Iris pigment epithelial cell (primary cell): ENCODE measurements at regions not wholly inside any gene's neighbourhood (a gene's known extent, or its start where the extent isn't known, plus 50 kb on each side); places are given as distances from the start of the nearest gene placed in this dataset.

Experiments
- DNase-seq: peaks from one replicate; pipeline ENCODE4 v3.0.0-alpha.2; 2011; ENCODE audit warnings: low read depth

DNA sequence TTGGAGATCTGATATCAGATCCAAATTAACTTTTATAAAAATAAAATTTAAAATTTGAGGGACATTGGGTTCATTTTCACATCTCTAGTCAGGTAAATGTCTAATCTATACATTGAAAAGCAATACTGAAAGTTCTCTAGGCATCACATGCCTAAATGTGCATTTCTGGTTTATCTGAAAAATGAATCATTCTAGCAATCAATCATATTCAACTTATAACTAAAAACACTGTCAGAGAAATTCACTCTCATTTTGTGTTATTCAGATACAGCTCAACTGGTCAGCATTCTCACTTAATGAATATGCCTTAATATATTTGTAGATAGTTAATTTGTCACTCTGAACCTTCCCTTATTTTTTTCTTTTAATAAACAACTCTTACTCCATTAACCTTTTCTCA is 243.2 kb downstream of the CASP12 start:
- DNase-seq = no peak

DNA sequence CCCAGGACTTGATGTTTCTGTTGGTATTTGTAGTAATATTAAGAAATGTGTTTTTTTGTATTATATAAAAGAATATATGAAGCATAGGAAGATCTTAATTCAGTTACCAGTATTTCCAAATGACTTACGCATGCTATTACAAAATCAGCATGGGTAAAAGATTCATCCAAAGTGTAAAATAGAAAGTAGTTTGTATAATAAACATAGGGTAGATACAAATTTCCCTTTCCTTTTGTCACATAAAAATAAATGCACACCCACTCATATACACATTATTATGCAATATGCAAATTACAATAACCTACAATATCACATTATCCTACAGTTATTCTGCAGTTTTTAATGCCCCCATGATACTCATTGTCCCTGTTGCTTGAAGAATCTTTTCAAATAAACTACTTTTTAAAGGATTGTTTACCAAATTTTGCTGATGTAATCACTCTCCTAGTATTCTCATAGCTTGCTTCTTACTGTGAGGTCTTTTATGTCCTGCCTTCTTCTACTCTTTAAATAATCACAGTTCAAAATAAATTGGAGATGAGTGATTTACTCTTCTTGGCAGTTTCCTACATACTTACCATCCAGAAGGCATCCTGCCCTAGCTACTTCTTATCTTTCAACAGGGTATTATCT is 244.0 kb downstream of the CASP12 start:
- no peak for DNase-seq

- DNase-seq = peak; percentile 50
These were observed 244.9 kb downstream of the CASP12 start for GRCh38 chr11:104653407-104653806.

- DNase-seq = peak; percentile 55
These were observed 245.3 kb downstream of the CASP12 start for GRCh38 chr11:104652996-104653395.

GRCh38 chr11:104650234-104650633 is 248.0 kb downstream of the CASP12 start:
- no peak for DNase-seq

DNA sequence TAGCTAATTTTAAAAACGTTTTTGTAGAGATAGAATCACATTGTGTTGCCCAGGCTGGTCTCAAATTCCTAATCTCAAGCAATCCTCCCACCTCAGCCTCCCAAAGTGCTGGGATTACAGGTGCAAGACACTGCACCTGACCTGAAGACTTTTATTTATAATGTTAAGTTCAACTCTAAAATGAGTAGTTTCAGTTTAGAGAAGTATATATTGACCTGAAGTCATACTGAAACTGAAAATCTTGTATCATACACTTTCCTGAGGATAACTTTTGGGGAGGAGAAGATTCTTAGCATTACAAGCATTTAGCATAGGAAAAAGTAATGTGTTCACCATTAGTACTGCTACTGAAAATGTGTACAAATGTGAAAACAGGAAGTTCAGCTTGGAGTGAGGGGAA is 249.3 kb downstream of the CASP12 start:
- no peak for DNase-seq

DNA sequence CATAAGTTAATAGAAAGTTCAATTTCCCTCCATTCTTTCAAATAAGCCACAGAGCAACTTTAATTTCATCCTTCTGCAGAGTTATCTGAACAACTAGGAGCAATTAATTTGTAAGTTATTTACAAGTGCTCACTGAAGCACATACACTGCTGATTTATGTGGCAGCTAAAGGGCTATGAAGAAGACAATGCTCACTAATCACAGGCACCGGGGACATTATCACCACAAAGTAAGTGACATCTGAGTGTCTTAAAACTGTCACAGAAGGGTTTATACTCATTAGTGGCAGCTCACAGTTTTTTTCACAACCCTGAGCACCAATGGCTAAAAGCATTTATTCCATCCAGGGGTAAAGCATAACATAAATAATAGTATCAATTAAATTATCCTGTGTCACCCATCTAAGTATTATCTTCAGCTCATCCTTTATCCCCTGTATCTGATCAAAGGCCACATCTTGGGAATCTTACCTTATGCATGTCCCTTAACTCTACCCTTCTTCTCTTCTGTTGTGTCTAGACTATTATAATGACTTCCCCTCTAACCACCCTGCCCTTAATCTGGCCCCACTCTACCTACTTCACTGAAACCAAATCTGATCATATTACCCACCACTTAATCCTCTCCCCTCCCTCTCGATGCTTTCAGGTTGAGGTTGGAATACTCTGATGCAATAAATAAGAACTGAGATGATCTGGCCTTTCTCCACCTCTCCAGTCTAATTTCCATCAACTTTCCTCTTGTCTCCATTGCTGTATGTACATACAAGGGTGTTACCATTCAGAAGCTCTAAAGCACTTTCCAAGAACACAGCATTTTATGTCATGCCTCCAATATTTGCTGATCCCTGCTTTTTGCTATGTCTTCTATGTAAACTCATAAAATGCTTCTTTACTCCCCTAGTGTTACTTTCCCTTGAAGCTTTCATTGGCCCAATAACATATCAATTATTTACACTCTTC is 252.7 kb downstream of the CASP12 start:
- DNase-seq = no peak

DNA sequence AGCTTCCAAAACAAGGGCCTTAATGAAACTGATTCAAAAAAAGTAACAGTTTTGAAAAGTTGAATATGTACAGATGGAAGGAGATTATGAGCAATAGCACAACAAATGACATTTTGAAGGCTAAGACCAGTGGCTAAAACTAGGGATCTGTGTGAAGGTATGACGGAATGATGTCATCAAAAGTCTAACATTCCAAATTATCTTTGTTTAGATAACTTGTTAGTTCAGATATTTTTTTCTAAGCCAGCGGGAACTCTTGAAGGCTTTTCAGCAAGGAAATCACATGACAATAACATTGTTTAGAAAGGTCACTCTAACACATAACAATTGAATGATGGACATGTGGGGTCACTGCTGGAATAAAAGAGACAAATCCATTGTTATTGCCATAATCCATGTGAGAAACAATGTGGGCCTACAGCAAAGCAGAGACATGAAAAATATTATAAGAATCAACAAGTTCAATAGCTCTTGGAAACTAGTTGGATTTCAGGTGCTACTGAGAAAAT is 260.5 kb downstream of the CASP12 start:
- DNase-seq = peak; percentile 55

- no peak for DNase-seq
These were observed 265.0 kb downstream of the CASP12 start for GRCh38 chr11:104633226-104633625.

GRCh38 chr11:104630352-104630751 is 267.9 kb downstream of the CASP12 start:
- DNase-seq = no peak

- peak; percentile 73 for DNase-seq
These were observed 273.0 kb downstream of the CASP12 start for GRCh38 chr11:104625246-104625645.

- DNase-seq = peak; percentile 28
These were observed 274.2 kb downstream of the CASP12 start for GRCh38 chr11:104624021-104624420.

- peak; percentile 91 for DNase-seq
These were observed 274.7 kb downstream of the CASP12 start for GRCh38 chr11:104623518-104623917.

GRCh38 chr11:104620991-104621390 is 277.3 kb downstream of the CASP12 start:
- no peak for DNase-seq

DNA sequence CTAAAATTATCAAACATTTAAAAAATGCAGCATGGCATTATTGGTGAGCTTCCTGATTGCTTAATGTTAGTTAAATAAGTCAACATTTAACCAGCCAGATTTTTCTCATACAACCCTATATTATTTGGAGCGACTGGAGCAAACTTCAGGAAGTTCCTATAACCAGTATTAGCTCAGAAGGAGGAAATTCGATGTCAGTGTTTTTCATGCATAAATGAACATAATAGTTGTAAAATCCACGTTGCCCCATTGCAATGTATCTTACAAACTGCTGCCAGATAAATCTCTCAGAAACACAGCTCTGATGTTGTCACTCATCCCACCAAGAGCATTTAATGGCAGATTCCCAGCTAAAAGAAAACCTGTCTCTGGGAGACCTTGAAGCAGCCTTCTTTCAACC is 278.5 kb downstream of the CASP12 start:
- DNase-seq = peak; percentile 2

GRCh38 chr11:104618954-104619353 is 279.3 kb downstream of the CASP12 start:
- no peak for DNase-seq

DNA sequence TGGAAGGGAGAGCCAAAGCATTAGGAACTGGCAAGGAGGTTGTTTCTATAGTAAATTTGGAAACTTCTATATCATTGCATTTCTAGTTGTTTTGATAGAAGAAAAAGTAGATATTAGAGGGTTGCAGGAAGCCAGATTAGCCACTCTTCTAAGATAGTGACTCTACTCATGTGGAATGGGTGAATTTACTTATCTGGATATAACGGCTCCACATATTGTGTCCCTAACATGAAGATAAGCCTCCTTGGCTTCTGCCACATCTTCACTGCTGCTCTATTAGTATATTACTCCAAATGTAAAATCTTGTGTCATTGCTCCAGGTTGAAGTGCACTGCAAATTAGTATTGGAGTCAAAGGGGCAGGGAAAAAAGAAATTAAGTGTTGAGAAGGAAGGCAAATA is 283.3 kb downstream of the CASP12 start:
- no peak for DNase-seq

DNA sequence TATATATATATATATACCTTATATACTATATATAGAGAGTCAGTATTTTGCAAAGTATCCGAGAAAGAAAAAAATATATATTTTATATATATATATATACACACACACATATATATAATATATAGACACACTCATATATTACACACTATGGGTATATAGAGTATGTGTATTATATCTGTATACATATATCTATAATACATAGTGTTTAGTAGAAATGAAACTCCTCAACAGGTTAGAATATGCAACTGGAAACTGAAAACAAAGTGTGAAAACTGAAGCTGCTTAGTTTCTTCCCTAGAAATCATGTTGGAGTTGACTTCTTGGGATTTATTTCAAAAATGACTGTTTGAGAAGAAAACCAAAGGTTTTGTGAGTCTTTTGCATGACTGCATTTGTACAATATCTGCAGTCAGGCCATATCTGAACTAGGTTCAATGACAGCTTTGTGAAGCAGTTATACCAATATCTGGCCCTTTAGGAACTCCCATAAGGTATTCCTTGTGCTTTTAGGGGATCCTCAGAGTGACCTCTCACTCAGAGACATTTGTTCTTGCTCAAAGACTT is 284.1 kb downstream of the CASP12 start:
- DNase-seq = no peak

GRCh38 chr11:104610635-104611034 is 287.6 kb downstream of the CASP12 start:
- DNase-seq = no peak

- DNase-seq = peak; percentile 82
These were observed 288.8 kb downstream of the CASP12 start for GRCh38 chr11:104609311-104610085.

GRCh38 chr11:104602643-104603042 is 295.6 kb downstream of the CASP12 start:
- DNase-seq = no peak
